Mesenchymal stem cell (in vitro differentiated cells and primary cell): ENCODE measurements at regions not wholly inside any gene's neighbourhood (a gene's known extent, or its start where the extent isn't known, plus 50 kb on each side); places are given as distances from the start of the nearest gene placed in this dataset.

ENCODE experiments used
- DNase-seq: peaks from one replicate; pipeline ENCODE4 v3.0.0-alpha.2; 2013
- H2AFZ ChIP-seq: one replicate; pipeline ENCODE4 v1.6.1; 2013; ENCODE audit warnings: low read depth, mild to moderate bottlenecking, control low read depth, inconsistent platforms, low read length, moderate library complexity
- H2AK5ac ChIP-seq: 2 replicates; pipeline ENCODE4 v1.6.1; 2013; ENCODE audit warnings: low read length, moderate library complexity, mild to moderate bottlenecking, inconsistent platforms; ENCODE audit not compliant: severe bottlenecking
- H2BK120ac ChIP-seq: one replicate; pipeline ENCODE4 v1.6.1; 2013; ENCODE audit warnings: low read depth, mild to moderate bottlenecking, inconsistent platforms, low read length, moderate library complexity
- H2BK12ac ChIP-seq, 2 experiments: one replicate each; pipeline ENCODE4 v1.6.1; 2013; ENCODE audit warnings: inconsistent platforms in 2 of 2, low read length in 2 of 2, mild to moderate bottlenecking in 2 of 2, moderate library complexity in 2 of 2, control low read depth in 1 of 2
- H2BK15ac ChIP-seq: one replicate; pipeline ENCODE4 v1.6.1; 2013; ENCODE audit warnings: mild to moderate bottlenecking, low read depth, inconsistent platforms; ENCODE audit not compliant: poor library complexity, severe bottlenecking
- H2BK5ac ChIP-seq: 2 replicates; pipeline ENCODE4 v1.6.1; 2013; ENCODE audit warnings: low read depth, mild to moderate bottlenecking, low read length, control low read depth, inconsistent platforms; ENCODE audit not compliant: poor library complexity, severe bottlenecking
- H3K14ac ChIP-seq, 2 experiments: one replicate each; pipeline ENCODE4 v1.6.1; 2013; ENCODE audit warnings: inconsistent platforms in 2 of 2, low read length in 2 of 2, control low read depth in 1 of 2, mild to moderate bottlenecking in 1 of 2, moderate library complexity in 1 of 2
- H3K18ac ChIP-seq, 2 experiments: one replicate each; pipeline ENCODE4 v1.6.1; 2013; ENCODE audit warnings: inconsistent platforms in 2 of 2, low read length in 2 of 2, control low read depth in 1 of 2, low read depth in 1 of 2, mild to moderate bottlenecking in 1 of 2
- H3K23ac ChIP-seq, 2 experiments: one replicate each; pipeline ENCODE4 v1.6.1; 2013; ENCODE audit warnings: inconsistent platforms in 2 of 2, low read length in 2 of 2, mild to moderate bottlenecking in 2 of 2, moderate library complexity in 2 of 2, control low read depth in 1 of 2
- H3K27ac ChIP-seq: 2 replicates; pipeline ENCODE4 v1.5.1; 2013; ENCODE audit warnings: mild to moderate bottlenecking, moderate library complexity, low read length, control low read depth, inconsistent platforms; ENCODE audit not compliant: poor library complexity, severe bottlenecking
- H3K27me3 ChIP-seq, 2 experiments: 2 replicates each; pipeline versions ENCODE4 v1.6.1 to v1.7.0; 2013; ENCODE audit warnings: low read length in 2 of 2, mild to moderate bottlenecking in 2 of 2, moderate library complexity in 2 of 2, control low read depth in 1 of 2, inconsistent platforms in 1 of 2; ENCODE audit not compliant: control insufficient read depth in 1 of 2, insufficient read depth in 1 of 2
- H3K36me3 ChIP-seq, 2 experiments: 2 replicates each; pipeline versions ENCODE4 v1.6.1 to v1.7.0; 2013; ENCODE audit warnings: low read length in 2 of 2, control low read depth in 1 of 2, inconsistent platforms in 1 of 2, low read depth in 1 of 2, mild to moderate bottlenecking in 1 of 2; ENCODE audit not compliant: insufficient read depth in 2 of 2, control insufficient read depth in 1 of 2
- H3K4ac ChIP-seq, 2 experiments: one replicate each; pipeline ENCODE4 v1.6.1; 2013; ENCODE audit warnings: inconsistent platforms in 2 of 2, low read length in 2 of 2, mild to moderate bottlenecking in 2 of 2, moderate library complexity in 2 of 2, control low read depth in 1 of 2, low read depth in 1 of 2
- H3K4me1 ChIP-seq: 2 replicates; pipeline ENCODE4 v1.6.1; 2013; ENCODE audit warnings: low read depth, low read length, control low read depth; ENCODE audit not compliant: control insufficient read depth, insufficient read depth
- H3K4me2 ChIP-seq: 2 replicates; pipeline ENCODE4 v1.6.1; 2013; ENCODE audit warnings: low read length, mild to moderate bottlenecking, inconsistent platforms; ENCODE audit not compliant: poor library complexity, severe bottlenecking
- H3K4me3 ChIP-seq, 2 experiments: 2 replicates each; pipeline versions ENCODE4 v1.5.1 to v1.7.0; 2013; ENCODE audit warnings: low read length in 2 of 2, mild to moderate bottlenecking in 2 of 2, control low read depth in 1 of 2, low read depth in 1 of 2; ENCODE audit not compliant: insufficient read depth in 1 of 2
- H3K79me1 ChIP-seq: replicated peaks from 2 replicates; pipeline ENCODE4 v1.6.1; 2013; ENCODE audit warnings: mild to moderate bottlenecking, control low read depth, low read length, inconsistent platforms; ENCODE audit not compliant: poor library complexity, severe bottlenecking
- H3K9ac ChIP-seq: 2 replicates; pipeline ENCODE4 v1.7.0; 2013; ENCODE audit warnings: mild to moderate bottlenecking, low read length, moderate library complexity
- H3K9me3 ChIP-seq: 2 replicates; pipeline ENCODE4 v1.7.0; 2013; ENCODE audit warnings: mild to moderate bottlenecking, low read length; ENCODE audit not compliant: control insufficient read depth
- H4K8ac ChIP-seq: one replicate; pipeline ENCODE4 v1.6.1; 2013; ENCODE audit warnings: inconsistent platforms, mild to moderate bottlenecking, low read length, moderate library complexity
- H4K91ac ChIP-seq: one replicate; pipeline ENCODE4 v1.6.1; 2013; ENCODE audit warnings: mild to moderate bottlenecking, low read length, inconsistent platforms
- WGBS: methylation state at CpG from one replicate; pipeline ENCODE4 v1.1.7; 2013; ENCODE audit warnings: mixed read lengths; 5-methylcytosine and 5-hydroxymethylcytosine counted together

- Histone ChIP-seq H3K4me1 (no peaks in the 10 kb centered on the region), H4K8ac (no peak overlapping the region), H3K4me2 (no peak overlapping the region), H2BK15ac (no peak overlapping the region), H3K36me3 (no peaks in the 10 kb centered on the region), H3K79me1 (no peaks in the 10 kb centered on the region), H3K27me3 (no peaks in the 10 kb centered on the region), H3K23ac (no peak overlapping the region), H3K9ac (no peak overlapping the region), H2AK5ac (no peak overlapping the region), H2BK5ac (no peak overlapping the region), H3K27ac (no peak overlapping the region), H2AFZ (no peak overlapping the region), H2BK120ac (no peak overlapping the region), H3K18ac (no peak overlapping the region), H3K14ac (no peak overlapping the region), H4K91ac (no peak overlapping the region), H3K4ac (no peak overlapping the region), H3K9me3 (no peaks in the 10 kb centered on the region), H3K4me3 (no peak overlapping the region), H2BK12ac (no peak overlapping the region)
- DNase-seq = no peak
Measured at GRCh38 chr3:176647987-176648386, 549.3 kb downstream of the TBL1XR1 start.

GRCh38 chr3:176633511-176633910 is 563.8 kb downstream of the TBL1XR1 start:
- Histone ChIP-seq H2BK12ac (no peak overlapping the region), H2BK5ac (no peak overlapping the region), H3K4me1 (no peaks in the 10 kb centered on the region), H3K9ac (no peak overlapping the region), H3K36me3 (no peaks in the 10 kb centered on the region), H2BK15ac (no peak overlapping the region), H3K27me3 (no peaks in the 10 kb centered on the region), H4K91ac (no peak overlapping the region), H2AK5ac (no peak overlapping the region), H2AFZ (no peak overlapping the region), H3K4me3 (no peak overlapping the region), H3K23ac (no peak overlapping the region), H3K79me1 (no peaks in the 10 kb centered on the region), H3K18ac (no peak overlapping the region), H3K4me2 (no peak overlapping the region), H4K8ac (no peak overlapping the region), H3K14ac (no peak overlapping the region), H3K4ac (no peak overlapping the region), H2BK120ac (no peak overlapping the region), H3K9me3 (no peaks in the 10 kb centered on the region), H3K27ac (no peak overlapping the region)
- 19% methylated on average over 2 of the region's 2 CpGs for WGBS
- no peak for DNase-seq

GRCh38 chr3:176632925-176633324 is 564.4 kb downstream of the TBL1XR1 start:
- Histone ChIP-seq H3K14ac (no peak overlapping the region), H3K18ac (no peak overlapping the region), H3K9me3 (no peaks in the 10 kb centered on the region), H3K4ac (no peak overlapping the region), H4K91ac (no peak overlapping the region), H3K4me3 (no peak overlapping the region), H3K36me3 (no peaks in the 10 kb centered on the region), H2BK120ac (no peak overlapping the region), H3K79me1 (no peaks in the 10 kb centered on the region), H2AFZ (no peak overlapping the region), H2BK15ac (no peak overlapping the region), H3K4me1 (no peaks in the 10 kb centered on the region), H3K27ac (no peak overlapping the region), H3K9ac (no peak overlapping the region), H3K27me3 (no peaks in the 10 kb centered on the region), H2AK5ac (no peak overlapping the region), H3K4me2 (no peak overlapping the region), H2BK12ac (no peak overlapping the region), H4K8ac (no peak overlapping the region), H2BK5ac (no peak overlapping the region), H3K23ac (no peak overlapping the region)
- no peak for DNase-seq
- WGBS = 79% methylated on average over 6 of the region's 6 CpGs

GRCh38 chr3:176631165-176631564 is 566.1 kb downstream of the TBL1XR1 start:
- no peaks in the 10 kb centered on the region for H3K9me3 ChIP-seq
- H3K27ac ChIP-seq = no peak overlapping the region
- H2BK5ac ChIP-seq = no peak overlapping the region
- no peak overlapping the region for H3K4ac ChIP-seq
- H3K14ac ChIP-seq = no peak overlapping the region
- no peak overlapping the region for H2AFZ ChIP-seq
- H2BK120ac ChIP-seq = no peak overlapping the region
- no peak overlapping the region for H3K4me2 ChIP-seq
- H3K79me1 ChIP-seq = no peaks in the 10 kb centered on the region
- no peak overlapping the region for H4K8ac ChIP-seq
- H3K18ac ChIP-seq = no peak overlapping the region
- no peak overlapping the region for H2AK5ac ChIP-seq
- no peaks in the 10 kb centered on the region for H3K36me3 ChIP-seq
- no peak overlapping the region for H3K23ac ChIP-seq
- H4K91ac ChIP-seq = no peak overlapping the region
- no peaks in the 10 kb centered on the region for H3K27me3 ChIP-seq
- no peak overlapping the region for H2BK12ac ChIP-seq
- H3K4me1 ChIP-seq = no peaks in the 10 kb centered on the region
- no peak for DNase-seq
- H3K4me3 ChIP-seq = no peak overlapping the region
- 100% methylated on average over 1 of the region's 1 CpG for WGBS
- H2BK15ac ChIP-seq = no peak overlapping the region
- no peak overlapping the region for H3K9ac ChIP-seq
